Karpas-422 (cell line): ENCODE measurements at regions not wholly inside any gene's neighbourhood (a gene's known extent, or its start where the extent isn't known, plus 50 kb on each side); places are given as distances from the start of the nearest gene placed in this dataset.

ENCODE experiments used
- DNase-seq: peaks from one replicate; pipeline ENCODE4 v3.0.0-alpha.2; 2015
- H2AFZ ChIP-seq: fragments of 200-600 bp; sonication (generic); 2 replicates; pipeline ENCODE4 v1.6.1; 2014; ENCODE audit warnings: antibody characterized with exemption, low read length, mixed read lengths
- H3K27ac ChIP-seq: fragments of 200-600 bp; sonication (generic); 2 replicates; pipeline ENCODE4 v1.5.1; 2014; ENCODE audit warnings: mild to moderate bottlenecking, low read length, moderate library complexity
- H3K27me3 ChIP-seq: fragments of 200-600 bp; sonication (generic); 2 replicates; pipeline ENCODE4 v1.6.1; 2014; ENCODE audit warnings: low read length, mixed read lengths
- H3K36me3 ChIP-seq: fragments of 200-600 bp; sonication (generic); 2 replicates; pipeline ENCODE4 v1.6.1; 2014; ENCODE audit warnings: low read length, mixed read lengths; ENCODE audit not compliant: insufficient read depth
- H3K4me1 ChIP-seq: fragments of 200-600 bp; sonication (generic); 2 replicates; pipeline ENCODE4 v1.6.1; 2014; ENCODE audit warnings: mild to moderate bottlenecking, low read length, mixed read lengths
- H3K4me2 ChIP-seq: fragments of 200-600 bp; sonication (generic); 2 replicates; pipeline ENCODE4 v1.6.1; 2014; ENCODE audit warnings: low read length, low read depth, mild to moderate bottlenecking; ENCODE audit not compliant: poor library complexity, severe bottlenecking
- H3K4me3 ChIP-seq: fragments of 200-600 bp; sonication (generic); 2 replicates; pipeline ENCODE4 v1.5.1; 2014; ENCODE audit warnings: mild to moderate bottlenecking, antibody characterized with exemption, low read length, mixed read lengths
- H3K79me2 ChIP-seq: fragments of 200-600 bp; sonication (generic); 2 replicates; pipeline ENCODE4 v1.6.1; 2014; ENCODE audit warnings: mild to moderate bottlenecking, low read length, mixed read lengths
- H3K9ac ChIP-seq: fragments of 200-600 bp; sonication (generic); 2 replicates; pipeline ENCODE4 v1.6.0; 2014; ENCODE audit warnings: low read length
- H3K9me2 ChIP-seq: fragments of 200-600 bp; sonication (generic), shearing (Covaris generic); replicated peaks from 2 replicates; pipeline ENCODE4 v1.6.0; 2014; ENCODE audit warnings: mild to moderate bottlenecking, low read length, moderate library complexity; ENCODE audit not compliant: insufficient read depth
- H3K9me3 ChIP-seq: fragments of 300-700, 200-600 bp; sonication (generic); 2 replicates; pipeline ENCODE4 v1.6.1; 2014; ENCODE audit warnings: low read length, mixed read lengths
- H4K20me1 ChIP-seq: fragments of 200-600 bp; sonication (generic); 2 replicates; pipeline ENCODE4 v1.6.1; 2014; ENCODE audit warnings: mild to moderate bottlenecking, antibody characterized with exemption, low read length, low read depth; ENCODE audit not compliant: insufficient read depth

DNA sequence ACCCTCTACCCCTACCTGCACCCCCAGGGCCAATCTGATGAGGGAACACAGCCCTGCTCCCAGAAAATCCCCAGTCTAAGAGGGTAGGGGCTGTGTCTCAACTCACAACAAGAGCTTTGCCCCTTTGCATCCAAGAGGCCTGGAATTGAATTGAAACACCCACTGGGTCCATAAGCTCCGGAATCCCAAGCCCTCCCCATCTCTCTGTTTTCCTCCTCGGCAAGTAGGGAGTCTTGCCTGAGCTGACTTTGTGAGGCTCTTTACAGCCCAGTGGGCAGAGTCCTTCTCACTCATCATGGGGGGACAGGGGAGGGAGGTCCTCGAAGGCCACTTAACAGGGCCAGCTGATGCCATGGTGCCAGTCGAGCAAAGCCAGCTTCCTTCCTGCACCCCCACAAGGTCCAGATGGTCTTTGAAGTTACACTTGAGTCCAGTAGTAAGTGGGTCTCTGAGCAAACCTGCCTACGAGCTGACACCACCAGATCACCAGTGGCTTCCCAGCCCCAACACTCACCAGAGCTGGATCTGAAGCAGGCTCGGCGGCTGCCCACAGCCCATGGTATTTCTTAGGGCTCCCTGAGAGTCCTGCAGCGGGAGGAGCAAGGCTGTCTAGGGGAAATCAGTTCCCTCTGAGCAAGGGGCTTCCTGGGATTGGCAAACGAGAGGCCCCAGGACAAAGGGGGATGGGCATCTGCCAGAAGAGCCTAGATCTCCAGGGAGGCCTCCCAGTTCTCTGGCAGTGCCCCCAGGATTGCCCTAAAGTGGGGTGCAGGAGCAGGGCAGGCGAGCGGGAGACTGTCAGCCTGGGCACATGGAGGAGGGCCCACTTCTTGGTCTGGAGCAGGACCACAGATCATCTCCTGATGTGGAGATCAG is 144.5 kb downstream of the VEGFA start:
- Histone ChIP-seq H3K9ac (no peak overlapping the region), H3K4me1 (no peaks in the 10 kb centered on the region)
- DNase-seq: no peak

DNA sequence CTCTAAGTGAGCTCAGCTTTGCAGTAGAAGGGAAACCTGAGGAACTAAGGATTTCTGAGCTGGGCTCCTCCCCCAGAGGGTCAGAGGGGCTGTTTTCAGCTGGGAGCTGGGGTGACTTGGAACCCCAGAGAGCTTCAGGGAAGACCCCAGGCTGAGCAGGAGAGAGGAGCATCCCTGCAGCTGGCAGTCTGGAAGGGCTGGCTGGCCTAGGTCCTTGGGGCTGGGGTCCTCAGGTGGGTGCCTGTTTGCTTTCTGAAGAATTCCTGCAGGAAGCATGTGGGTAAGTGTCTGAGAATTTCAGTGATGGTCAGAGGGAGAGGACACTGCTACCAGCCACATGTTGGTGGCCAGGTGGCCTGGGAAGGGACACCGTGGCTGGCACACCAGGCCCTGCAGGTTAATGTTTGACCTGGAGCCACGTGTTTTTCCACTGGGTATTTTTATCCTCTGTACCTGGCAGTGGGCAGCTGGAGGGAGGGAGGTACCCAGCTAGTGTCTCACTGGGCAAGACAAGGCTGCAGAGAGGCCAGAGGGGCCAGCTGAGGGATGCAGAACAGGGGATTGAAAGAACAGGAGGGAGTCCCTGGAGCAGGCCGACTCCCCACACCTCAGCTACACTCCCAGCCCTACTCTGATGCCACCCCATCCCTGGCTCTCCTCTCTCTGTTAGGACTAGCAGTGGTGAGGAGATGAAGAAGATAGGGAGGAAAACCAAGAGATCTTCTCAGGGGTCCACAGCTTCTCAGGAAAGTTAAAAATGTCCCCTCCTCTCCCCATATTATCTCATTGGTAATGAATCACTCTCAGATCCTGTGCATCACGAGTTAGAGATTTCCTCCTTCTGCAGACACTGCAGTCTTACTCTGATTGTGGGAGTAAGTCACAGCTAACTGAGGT is 143.6 kb downstream of the VEGFA start:
- no peak overlapping the region for H3K4me2 ChIP-seq
- no peaks in the 10 kb centered on the region for H3K9me2 ChIP-seq
- H2AFZ ChIP-seq: no peak overlapping the region

More for the DNA sequence above, 144.5 kb downstream of the VEGFA start:
- H2AFZ ChIP-seq: no peak overlapping the region
- no peaks in the 10 kb centered on the region for H3K9me2 ChIP-seq
- no peak overlapping the region for H3K27ac ChIP-seq
- no peaks in the 10 kb centered on the region; the same call in 1 of the 2 replicates for H4K20me1 ChIP-seq
- H3K27me3 ChIP-seq: no peaks in the 10 kb centered on the region; the same call in 1 of the 2 replicates
- no peaks in the 10 kb centered on the region for H3K36me3 ChIP-seq
- no peak overlapping the region for H3K4me3 ChIP-seq
- no peaks in the 10 kb centered on the region for H3K9me3 ChIP-seq
- no peaks in the 10 kb centered on the region for H3K79me2 ChIP-seq
- H3K4me2 ChIP-seq: no peak overlapping the region

DNA sequence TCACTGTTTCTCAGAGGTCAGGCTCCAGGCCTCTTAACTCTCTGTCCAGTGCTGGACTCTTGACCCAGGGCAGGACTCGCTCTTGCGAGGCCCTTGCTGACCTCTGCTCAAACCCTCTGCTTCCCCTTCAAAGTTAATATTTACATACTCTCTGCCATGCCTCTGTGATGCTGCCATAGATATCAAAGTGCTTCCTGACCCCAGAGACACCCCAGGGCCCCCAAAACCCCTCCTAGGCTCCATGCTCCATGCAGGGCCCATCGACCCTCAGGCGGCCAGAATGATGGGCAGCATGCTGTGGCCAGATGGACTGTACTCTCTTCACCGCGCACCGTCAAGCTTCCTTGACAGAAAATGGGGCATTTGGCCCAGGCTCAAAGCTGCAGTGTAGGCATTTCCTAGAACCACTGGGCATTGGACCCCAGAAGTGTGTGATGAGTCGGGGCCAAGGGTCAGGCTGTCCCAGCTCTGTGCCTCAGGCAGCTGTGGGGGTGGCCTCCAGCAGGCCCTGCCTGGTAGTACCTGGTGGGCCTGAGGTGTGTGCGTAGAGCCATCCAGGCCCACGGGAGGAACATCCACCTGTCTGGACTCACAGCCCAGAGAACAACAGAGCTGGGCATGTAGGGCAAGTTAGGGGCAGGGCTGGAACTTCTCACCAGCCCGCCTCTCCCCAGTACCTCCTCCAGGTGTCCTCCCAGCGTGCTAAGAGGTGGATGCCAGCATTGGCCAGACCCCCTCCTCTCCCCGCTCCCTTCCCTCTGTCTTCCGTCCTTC is 142.8 kb downstream of the VEGFA start:
- Histone ChIP-seq H3K4me2 (no peak overlapping the region), H3K27me3 (no peaks in the 10 kb centered on the region; the same call in 1 of the 2 replicates), H4K20me1 (no peaks in the 10 kb centered on the region; the same call in 1 of the 2 replicates), H3K4me3 (no peak overlapping the region), H3K27ac (no peak overlapping the region), H2AFZ (no peak overlapping the region), H3K9me2 (no peaks in the 10 kb centered on the region), H3K9me3 (no peaks in the 10 kb centered on the region), H3K79me2 (no peaks in the 10 kb centered on the region), H3K36me3 (no peaks in the 10 kb centered on the region), H3K4me1 (no peaks in the 10 kb centered on the region), H3K9ac (no peak overlapping the region)
- no peak for DNase-seq

More for the DNA sequence above, 143.6 kb downstream of the VEGFA start:
- Histone ChIP-seq H4K20me1 (no peaks in the 10 kb centered on the region; the same call in 1 of the 2 replicates), H3K27ac (no peak overlapping the region), H3K79me2 (no peaks in the 10 kb centered on the region), H3K9me3 (no peaks in the 10 kb centered on the region), H3K36me3 (no peaks in the 10 kb centered on the region), H3K27me3 (no peaks in the 10 kb centered on the region; the same call in 1 of the 2 replicates), H3K9ac (no peak overlapping the region), H3K4me3 (no peak overlapping the region), H3K4me1 (no peaks in the 10 kb centered on the region)
- DNase-seq: no peak

DNA sequence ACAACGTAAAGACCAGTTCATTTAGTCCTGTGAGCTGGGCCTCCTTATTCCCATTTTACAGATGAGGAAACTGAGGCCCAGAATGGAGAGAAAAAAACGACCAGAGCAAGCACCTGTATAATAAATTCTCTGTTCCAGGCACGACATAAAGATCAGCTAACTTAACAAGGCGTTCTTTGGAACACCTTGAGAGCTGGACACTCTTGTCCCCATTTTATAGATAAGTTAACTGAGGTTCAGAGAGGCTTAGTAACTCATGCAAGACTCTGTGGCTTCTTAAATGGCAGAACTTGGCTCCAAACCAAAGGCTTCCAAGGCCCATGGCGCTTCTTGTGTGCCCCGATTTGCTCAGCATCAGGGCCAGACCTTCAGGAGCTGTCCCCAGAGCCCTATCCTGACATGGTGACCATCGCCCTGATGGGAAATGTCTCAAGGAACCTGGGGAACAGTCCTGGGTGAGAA is 142.1 kb downstream of the VEGFA start:
- Histone ChIP-seq H3K4me1 (no peaks in the 10 kb centered on the region), H2AFZ (no peak overlapping the region), H3K36me3 (no peaks in the 10 kb centered on the region), H3K4me2 (no peak overlapping the region), H3K79me2 (no peaks in the 10 kb centered on the region), H3K4me3 (no peak overlapping the region), H3K9me2 (no peaks in the 10 kb centered on the region), H3K27ac (no peak overlapping the region), H4K20me1 (no peaks in the 10 kb centered on the region; the same call in 1 of the 2 replicates), H3K9ac (no peak overlapping the region), H3K27me3 (no peaks in the 10 kb centered on the region; the same call in 1 of the 2 replicates), H3K9me3 (no peaks in the 10 kb centered on the region)
- no peak for DNase-seq

DNA sequence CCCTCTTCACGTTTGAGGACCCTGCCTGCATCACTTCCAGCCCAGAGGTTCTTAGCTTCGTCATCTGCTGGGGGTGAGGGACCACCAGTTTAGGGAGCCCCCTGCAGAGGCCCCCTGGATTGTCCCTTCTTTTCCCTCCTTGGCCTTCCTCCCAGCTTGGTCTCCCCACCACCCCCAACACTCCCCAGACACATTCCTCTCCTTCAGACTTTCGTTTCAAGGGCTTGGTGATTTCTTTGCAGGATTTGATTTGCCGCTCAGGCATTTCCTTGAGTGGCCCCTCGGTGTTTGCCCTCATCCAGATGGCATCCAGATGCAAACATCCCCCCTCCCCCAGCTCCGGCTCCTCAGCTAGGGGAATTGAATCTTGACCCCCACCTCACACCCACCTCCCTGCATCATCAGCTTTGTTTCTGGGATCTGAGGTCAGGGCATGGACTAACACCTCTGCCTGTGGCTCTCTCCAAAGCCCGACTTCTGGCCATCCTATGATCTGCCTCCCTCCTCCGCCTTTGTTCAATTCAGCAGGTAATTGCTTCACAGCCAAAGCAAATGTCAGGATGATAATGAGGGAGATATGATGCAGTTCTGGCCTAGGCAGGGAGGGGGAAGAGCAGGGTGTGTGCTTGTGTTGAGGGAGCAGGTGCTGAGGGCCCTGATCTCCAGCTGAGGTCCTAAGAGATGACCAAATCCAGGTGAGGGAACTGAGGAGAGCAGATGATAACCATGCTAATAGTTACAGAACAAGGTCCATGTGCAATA is 141.5 kb downstream of the VEGFA start:
- no peaks in the 10 kb centered on the region for H3K9me3 ChIP-seq
- H3K79me2 ChIP-seq: no peaks in the 10 kb centered on the region
- H3K4me1 ChIP-seq: no peaks in the 10 kb centered on the region
- H3K27ac ChIP-seq: no peak overlapping the region
- no peak overlapping the region for H3K9ac ChIP-seq
- no peaks in the 10 kb centered on the region; the same call in 1 of the 2 replicates for H3K27me3 ChIP-seq
- no peak overlapping the region for H2AFZ ChIP-seq
- no peak overlapping the region for H3K4me3 ChIP-seq
- H3K9me2 ChIP-seq: no peaks in the 10 kb centered on the region
- H3K36me3 ChIP-seq: no peaks in the 10 kb centered on the region
- H4K20me1 ChIP-seq: no peaks in the 10 kb centered on the region; the same call in 1 of the 2 replicates
- DNase-seq: no peak
- H3K4me2 ChIP-seq: no peak overlapping the region

DNA sequence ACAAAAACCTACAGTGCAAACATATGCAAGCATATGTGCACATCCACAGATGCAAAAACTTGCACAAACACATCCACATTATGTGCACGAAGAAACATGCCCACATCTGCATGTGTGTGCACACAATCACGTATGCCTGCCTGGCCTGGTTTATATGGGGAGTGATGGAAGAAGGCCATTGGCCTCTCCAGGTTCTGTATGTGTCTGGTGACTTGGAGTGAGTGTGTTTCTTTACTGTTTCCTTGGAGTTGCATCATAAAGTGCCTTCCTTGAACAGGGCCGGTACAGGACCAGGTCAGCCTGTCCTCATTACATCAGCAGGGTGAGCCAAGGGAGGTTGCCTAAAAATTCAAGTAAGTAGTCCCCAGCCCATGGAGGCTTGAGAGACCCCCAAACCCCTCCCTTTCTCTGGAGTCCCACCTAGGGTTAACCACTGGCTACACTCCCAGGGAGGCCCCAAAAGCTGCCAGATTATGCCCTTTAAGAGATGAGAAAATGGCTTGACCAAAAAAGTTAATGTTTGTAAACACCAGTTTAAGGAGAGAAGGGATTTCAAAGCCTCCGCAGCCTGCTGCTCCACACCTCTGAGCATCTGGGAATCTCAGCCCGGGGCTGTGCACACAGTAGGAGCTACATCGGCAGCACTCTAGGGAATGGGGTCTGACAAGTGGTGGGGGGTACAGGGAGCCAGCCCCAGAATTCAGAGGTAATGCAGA is 140.8 kb downstream of the VEGFA start:
- H3K9me2 ChIP-seq: no peaks in the 10 kb centered on the region
- no peak overlapping the region for H3K4me2 ChIP-seq
- H4K20me1 ChIP-seq: no peaks in the 10 kb centered on the region
- no peaks in the 10 kb centered on the region for H3K79me2 ChIP-seq
- no peaks in the 10 kb centered on the region for H3K4me1 ChIP-seq
- no peak overlapping the region for H3K4me3 ChIP-seq
- H3K9ac ChIP-seq: no peak overlapping the region
- H3K36me3 ChIP-seq: no peaks in the 10 kb centered on the region
- H3K9me3 ChIP-seq: no peaks in the 10 kb centered on the region
- H3K27me3 ChIP-seq: no peaks in the 10 kb centered on the region; the same call in 1 of the 2 replicates
- no peak overlapping the region for H3K27ac ChIP-seq
- no peak overlapping the region for H2AFZ ChIP-seq
- DNase-seq: no peak

DNA sequence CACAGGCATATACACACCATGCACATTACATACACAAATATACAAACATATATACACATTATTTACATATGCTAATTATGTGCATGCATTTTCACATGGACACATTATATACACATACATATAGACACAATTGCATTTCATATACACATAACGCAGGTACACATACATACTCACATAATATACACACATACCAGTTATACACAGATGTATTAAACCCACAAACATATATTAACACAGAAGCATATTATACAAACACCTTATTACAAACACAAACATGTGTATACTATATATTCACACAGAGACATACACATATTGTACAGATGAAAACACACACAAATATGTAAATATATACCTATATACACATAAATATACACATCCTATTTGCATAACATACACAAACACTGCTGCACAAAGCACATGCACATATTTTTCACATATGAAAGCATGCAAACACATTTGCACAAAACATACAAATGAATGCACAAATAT is 140.2 kb downstream of the VEGFA start:
- no peak overlapping the region for H3K27ac ChIP-seq
- H3K4me3 ChIP-seq: no peak overlapping the region
- H3K27me3 ChIP-seq: no peaks in the 10 kb centered on the region; the same call in 1 of the 2 replicates
- H3K79me2 ChIP-seq: no peaks in the 10 kb centered on the region
- H2AFZ ChIP-seq: no peak overlapping the region
- no peaks in the 10 kb centered on the region for H4K20me1 ChIP-seq
- H3K4me2 ChIP-seq: no peak overlapping the region
- no peak for DNase-seq
- no peaks in the 10 kb centered on the region for H3K9me3 ChIP-seq
- H3K4me1 ChIP-seq: no peaks in the 10 kb centered on the region
- no peaks in the 10 kb centered on the region for H3K36me3 ChIP-seq
- H3K9ac ChIP-seq: no peak overlapping the region
- no peaks in the 10 kb centered on the region for H3K9me2 ChIP-seq
